PC-3 (cell line): ENCODE measurements at regions not wholly inside any gene's neighbourhood (a gene's known extent, or its start where the extent isn't known, plus 50 kb on each side); places are given as distances from the start of the nearest gene placed in this dataset.

Experiments used
- EZH2phosphoT487 ChIP-seq: fragments of 300-600 bp; sonication (generic); IDR thresholded peaks from 2 replicates; pipeline ENCODE4 v1.6.1; 2018; ENCODE audit warnings: mild to moderate bottlenecking, antibody characterized with exemption, low read length, borderline replicate concordance
- TF ChIP-seq, protein P1 (sequence below): fragments of 300-600 bp; sonication (generic); conservative IDR thresholded peaks from 2 replicates; pipeline ENCODE4 v1.5.1; 2017; ENCODE audit warnings: antibody characterized with exemption, low read depth, mild to moderate bottlenecking, low read length

DNA sequence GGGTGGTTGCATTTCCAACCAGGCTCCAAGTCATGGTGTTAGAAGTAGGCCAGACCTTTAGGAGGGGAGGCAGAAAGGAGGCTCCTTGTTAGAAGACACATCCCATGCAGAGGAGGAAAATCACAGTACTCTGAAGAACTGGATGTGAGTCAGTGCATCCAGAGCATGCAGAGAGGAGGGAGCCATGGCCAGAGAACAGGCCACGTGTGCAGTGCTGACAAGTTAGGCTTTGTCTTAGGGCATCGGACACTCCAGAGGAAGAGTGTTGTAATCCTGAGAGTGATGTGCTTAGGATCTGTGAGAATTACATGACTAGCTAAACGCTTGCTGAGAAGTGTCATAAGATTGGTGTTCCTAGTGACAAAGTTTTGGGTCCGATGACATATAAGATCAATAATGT, 456.5 kb upstream of the THRB start:
- TF ChIP-seq EZH2phosphoT487: no peak
- TF ChIP-seq, protein P1, sequence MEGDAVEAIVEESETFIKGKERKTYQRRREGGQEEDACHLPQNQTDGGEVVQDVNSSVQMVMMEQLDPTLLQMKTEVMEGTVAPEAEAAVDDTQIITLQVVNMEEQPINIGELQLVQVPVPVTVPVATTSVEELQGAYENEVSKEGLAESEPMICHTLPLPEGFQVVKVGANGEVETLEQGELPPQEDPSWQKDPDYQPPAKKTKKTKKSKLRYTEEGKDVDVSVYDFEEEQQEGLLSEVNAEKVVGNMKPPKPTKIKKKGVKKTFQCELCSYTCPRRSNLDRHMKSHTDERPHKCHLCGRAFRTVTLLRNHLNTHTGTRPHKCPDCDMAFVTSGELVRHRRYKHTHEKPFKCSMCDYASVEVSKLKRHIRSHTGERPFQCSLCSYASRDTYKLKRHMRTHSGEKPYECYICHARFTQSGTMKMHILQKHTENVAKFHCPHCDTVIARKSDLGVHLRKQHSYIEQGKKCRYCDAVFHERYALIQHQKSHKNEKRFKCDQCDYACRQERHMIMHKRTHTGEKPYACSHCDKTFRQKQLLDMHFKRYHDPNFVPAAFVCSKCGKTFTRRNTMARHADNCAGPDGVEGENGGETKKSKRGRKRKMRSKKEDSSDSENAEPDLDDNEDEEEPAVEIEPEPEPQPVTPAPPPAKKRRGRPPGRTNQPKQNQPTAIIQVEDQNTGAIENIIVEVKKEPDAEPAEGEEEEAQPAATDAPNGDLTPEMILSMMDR: no peak
